GM19025 (cell line): ENCODE measurements at regions not wholly inside any gene's neighbourhood (a gene's known extent, or its start where the extent isn't known, plus 50 kb on each side); places are given as distances from the start of the nearest gene placed in this dataset.

Experiments
- ATAC-seq: cut with Tn5 transposase; IDR thresholded peaks from one replicate; pipeline ENCODE4 v1.9.1; 2021; ENCODE audit warnings: mild to moderate bottlenecking, low read depth, moderate library complexity; ENCODE audit not compliant: unreplicated experiment

GRCh38 chr4:148514041-148514440 lies 71.8 kb upstream of the NR3C2 start:
- ATAC-seq: no peak

DNA sequence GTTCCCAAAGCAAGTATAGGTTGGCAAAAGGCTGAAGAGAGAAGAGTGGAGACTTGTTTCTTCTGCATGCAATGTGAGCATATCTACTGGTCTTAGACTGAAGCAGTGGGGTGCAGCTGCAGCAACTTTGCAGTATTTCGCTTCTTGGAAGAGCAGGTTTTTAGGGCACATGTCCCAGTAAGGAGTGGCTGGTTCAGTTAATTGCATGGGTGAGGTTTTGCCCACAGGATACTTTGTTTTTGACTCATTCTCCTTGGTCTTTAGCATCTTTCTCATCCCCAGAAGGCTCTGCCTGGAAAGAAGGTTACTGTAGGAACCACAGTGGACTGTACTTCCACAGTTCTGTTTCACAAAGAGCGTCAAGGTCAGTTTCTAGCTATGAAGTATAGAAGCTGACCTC lies 68.0 kb upstream of the NR3C2 start:
- no peak for ATAC-seq

DNA sequence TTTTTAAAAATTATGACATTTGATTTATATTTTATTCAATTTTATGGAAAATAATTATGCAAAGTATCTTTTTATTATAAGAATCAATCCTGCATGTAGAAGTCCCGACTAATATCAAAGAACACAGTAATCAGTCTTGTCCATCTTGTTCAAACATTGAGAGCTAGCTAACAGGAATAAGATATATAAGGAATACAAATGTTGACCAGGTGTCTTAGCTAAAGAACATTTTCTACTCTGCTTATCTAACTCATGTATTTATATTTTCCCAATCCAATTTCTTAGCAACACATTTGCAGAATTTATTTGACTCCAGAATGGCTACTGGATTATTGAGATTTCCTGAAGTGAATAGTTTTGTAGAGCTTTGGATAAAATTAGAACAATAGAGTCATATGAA lies 61.5 kb upstream of the NR3C2 start:
- no peak for ATAC-seq

DNA sequence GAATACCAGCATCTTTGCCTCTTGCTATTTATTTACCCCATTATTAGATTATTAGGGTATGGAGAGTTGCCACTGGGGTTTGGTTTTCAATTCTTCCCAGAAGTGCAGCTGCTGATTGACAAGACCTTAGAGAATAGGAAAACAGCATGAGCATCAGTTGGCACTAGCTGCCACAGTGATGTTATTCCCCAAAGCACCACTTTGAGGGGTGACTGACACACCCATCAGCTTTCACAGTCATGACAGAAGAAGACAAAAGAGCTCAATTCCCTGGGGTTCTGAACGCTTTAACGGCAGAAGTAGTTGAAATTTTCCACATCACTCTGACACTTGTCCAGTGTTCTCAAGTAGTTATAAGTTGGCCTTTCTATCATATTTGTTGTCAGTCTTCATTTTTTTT lies 55.0 kb upstream of the NR3C2 start:
- ATAC-seq: no peak

- ATAC-seq: no peak
Observed at GRCh38 chr4:148495463-148495862, 53.2 kb upstream of the NR3C2 start.
